ENCODE measurements at regions not wholly inside any gene's neighbourhood (a gene's known extent, or its start where the extent isn't known, plus 50 kb on each side); places are given as distances from the start of the nearest gene placed in this dataset.

- TF ChIP-seq CTCF (IDR thresholded peaks at IDR 0.05) (no peak), POLR2A (IDR thresholded peaks at IDR 0.05) (no peak)
Observed at GRCh38 chr7:25762511-25763462, 389.2 kb upstream of the NFE2L3 start.
